Endothelial cell of umbilical vein (primary cell): ENCODE measurements at regions not wholly inside any gene's neighbourhood (a gene's known extent, or its start where the extent isn't known, plus 50 kb on each side); places are given as distances from the start of the nearest gene placed in this dataset.

ENCODE experiments used
- BruUV-seq: library from RNA; stranded (reverse); fragments of 400-500 nt; replicated peaks from 2 replicates; lab custom pipeline; 2021; lab: Mats Ljungman, UMichigan
- CTCF ChIA-PET: fragments of 300-600, 350-600 bp; sonication (Branson Sonifier 250); formaldehyde crosslinking; loops from one replicate; lab custom pipeline; 2021; ENCODE audit warnings: antibody characterized with exemption, inconsistent platforms; lab: Charles Lee
- POLR2A ChIA-PET: fragments of 300-600, 350-600 bp; sonication (Branson Sonifier 250); formaldehyde crosslinking; loops from one replicate; lab custom pipeline; 2021; ENCODE audit warnings: antibody characterized with exemption, inconsistent platforms; lab: Charles Lee
- DNase-seq: peaks from one replicate; pipeline ENCODE4 v3.0.0-alpha.2; 2011; ENCODE audit warnings: low read depth, low spot score
- FAIRE-seq: peaks from 2 replicates; lab custom pipeline; 2011; peaks lifted over from hg19 to GRCh38; lab: Jason Lieb, UNC
- H2AFZ ChIP-seq: 2 replicates; pipeline ENCODE4 v1.6.0; 2012; ENCODE audit warnings: low read depth, low read length, control low read depth, inconsistent platforms
- H3K27ac ChIP-seq: 2 replicates; pipeline ENCODE4 v1.5.1; 2011; ENCODE audit warnings: low read depth, mild to moderate bottlenecking, control low read depth, low read length, moderate library complexity; ENCODE audit not compliant: insufficient read depth
- H3K27me3 ChIP-seq, 2 experiments: 2 replicates each; pipeline versions ENCODE4 v1.6.0 to v1.6.1; 2011; ENCODE audit warnings: low read length in 2 of 2, mixed read lengths in 1 of 2; ENCODE audit not compliant: control insufficient read depth in 2 of 2, insufficient read depth in 2 of 2
- H3K36me3 ChIP-seq, 2 experiments: 2 replicates in 1 of 2; 3 replicates in 1 of 2; pipeline ENCODE4 v1.5.1; 2011; ENCODE audit warnings: low read length in 2 of 2, mild to moderate bottlenecking in 1 of 2, moderate library complexity in 1 of 2; ENCODE audit not compliant: control insufficient read depth in 2 of 2, insufficient read depth in 2 of 2; ENCODE audit errors: extremely low read depth in 1 of 2
- H3K4me1 ChIP-seq: 3 replicates; pipeline ENCODE4 v1.5.1; 2011; ENCODE audit warnings: mild to moderate bottlenecking, low read length; ENCODE audit not compliant: control insufficient read depth, insufficient read depth; ENCODE audit errors: extremely low read depth
- H3K4me2 ChIP-seq: 2 replicates; pipeline ENCODE4 v1.6.1; 2011; ENCODE audit warnings: low read length, control low read depth, mixed read lengths; ENCODE audit not compliant: insufficient read depth
- H3K4me3 ChIP-seq, 3 experiments: fragments of 200-600 bp in 1 of 3; sonication (generic), shearing (Covaris generic) in 1 of 3; replicated peaks in 1 of 3; 2 replicates each; pipeline ENCODE4 v1.5.1; 2011 to 2016; ENCODE audit warnings: control low read depth in 3 of 3, low read length in 3 of 3, mild to moderate bottlenecking in 2 of 3, inconsistent platforms in 1 of 3, low read depth in 1 of 3, moderate library complexity in 1 of 3; ENCODE audit not compliant: insufficient read depth in 1 of 3
- H3K79me2 ChIP-seq: 2 replicates; pipeline ENCODE4 v1.6.0; 2012; ENCODE audit warnings: low read length, inconsistent platforms; ENCODE audit not compliant: control insufficient read depth, insufficient read depth
- H3K9ac ChIP-seq: replicated peaks from 2 replicates; pipeline ENCODE3; 2011; ENCODE audit warnings: low read length, control low read depth; ENCODE audit not compliant: insufficient read depth; ENCODE audit errors: extremely low read depth
- H3K9me1 ChIP-seq: replicated peaks from 3 replicates; pipeline ENCODE4 v1.6.0; 2011; ENCODE audit warnings: mild to moderate bottlenecking, low read length; ENCODE audit not compliant: control insufficient read depth, insufficient read depth; ENCODE audit errors: extremely low read depth
- H3K9me3 ChIP-seq: replicated peaks from 2 replicates; pipeline ENCODE4 v1.5.1; 2012; ENCODE audit warnings: low read length, inconsistent platforms; ENCODE audit not compliant: control insufficient read depth, insufficient read depth
- H4K20me1 ChIP-seq: replicated peaks from 2 replicates; pipeline ENCODE3; 2011; ENCODE audit warnings: mild to moderate bottlenecking, low read length; ENCODE audit not compliant: control insufficient read depth, insufficient read depth; ENCODE audit errors: extremely low read depth
- CTCF ChIP-seq, 2 donors: IDR thresholded peaks; 1 replicate in 1 of 2; 2 replicates in 1 of 2; pipeline ENCODE4 v1.5.1; 2011; ENCODE audit warnings: low read length in 2 of 2, mild to moderate bottlenecking in 2 of 2, moderate library complexity in 2 of 2, control low read depth in 1 of 2, inconsistent platforms in 1 of 2, low read depth in 1 of 2; ENCODE audit not compliant: insufficient read depth in 1 of 2; ENCODE audit errors: extremely low read depth in 1 of 2
- EZH2 ChIP-seq: IDR thresholded peaks from 2 replicates; pipeline ENCODE4 v1.6.1; 2012; ENCODE audit warnings: borderline replicate concordance, low read depth, mild to moderate bottlenecking, moderate library complexity, low read length, inconsistent platforms; ENCODE audit not compliant: severe bottlenecking
- FOS ChIP-seq: IDR thresholded peaks from 2 replicates; pipeline ENCODE4 v1.6.1; 2011; ENCODE audit warnings: mild to moderate bottlenecking, low read length, moderate library complexity, borderline replicate concordance; ENCODE audit not compliant: insufficient read depth
- GATA2 ChIP-seq: IDR thresholded peaks from 2 replicates; pipeline ENCODE4 v1.7.0; 2011; ENCODE audit warnings: low read depth, mild to moderate bottlenecking, moderate library complexity, mixed read lengths, low read length; ENCODE audit not compliant: insufficient read length, insufficient read depth
- JUN ChIP-seq: IDR thresholded peaks from 2 replicates; pipeline ENCODE4 v1.6.1; 2011; ENCODE audit warnings: borderline replicate concordance, low read depth; ENCODE audit not compliant: insufficient read length, insufficient read depth
- MAX ChIP-seq: IDR thresholded peaks from 2 replicates; pipeline ENCODE4 v1.6.1; 2011; ENCODE audit not compliant: insufficient read depth, insufficient read length
- MYC ChIP-seq: IDR thresholded peaks from one replicate; pipeline ENCODE4 v1.6.1; 2011; ENCODE audit warnings: mild to moderate bottlenecking, low read depth, low read length
- POLR2A ChIP-seq: IDR thresholded peaks from 2 replicates; pipeline ENCODE4 v1.6.1; 2012; ENCODE audit warnings: low read depth, mild to moderate bottlenecking, control low read depth, low read length
- POLR2AphosphoS5 ChIP-seq: IDR thresholded peaks from 2 replicates; pipeline ENCODE4 v1.6.1; 2012; ENCODE audit warnings: low read depth, mild to moderate bottlenecking, control low read depth, low read length, moderate library complexity; ENCODE audit not compliant: insufficient read depth
- dilution Hi-C: fragments of 300-500 bp; cut with MboI; formaldehyde crosslinking; loops from one replicate; pipeline ENCODE4 v1.15.0; 2019; ENCODE audit warnings: low sequenced_read_pairs; ENCODE audit not compliant: extremely low pct_ligation_motif_present
- intact Hi-C: fragments of 100-400 bp; cut with micrococcal nuclease; formaldehyde crosslinking; loops from one replicate; pipeline ENCODE4 v1.10.0; 2022

GRCh38 chr3:159171333-159171732 is 369.5 kb downstream of the MFSD1 start:
- Histone ChIP-seq H3K4me1 (peaks cover 26% of the 10 kb centered on the region), H3K27me3 (no peaks in the 10 kb centered on the region), H3K9me1 (no peaks in the 10 kb centered on the region), H3K9ac (no peak overlapping the region), H3K79me2 (no peaks in the 10 kb centered on the region), H3K9me3 (no peaks in the 10 kb centered on the region), H3K4me2 (no peak overlapping the region), H3K36me3 (no peaks in the 10 kb centered on the region), H3K4me3 (no peak overlapping the region), H2AFZ (peak overlapping the region; percentile 24), H4K20me1 (no peaks in the 10 kb centered on the region), H3K27ac (peak overlapping the region; percentile 87)
- FAIRE-seq (no peak), DNase-seq (no peak)
- ChIA-PET CTCF (interaction anchor here (1.1 to 2.3 kb wide), 4 partner anchors 12 to 81 kb away, joined by 3 to 11 read pairs (median 7); no protein-coding TSS in a partner anchor), POLR2A (interaction anchor here (0.8 kb wide), 1 partner anchor 20 kb away, joined by 3 read pairs; no protein-coding TSS in a partner anchor)
- BruUV-seq: no TSS peak
- TF ChIP-seq EZH2 (no peak), FOS (no peak), JUN (no peak), MAX (no peak), CTCF (IDR thresholded peaks at IDR 0.05; ENCODE audit: extremely low read depth in 1 of 2, insufficient read depth in 1 of 2, low read depth in 1 of 2, low read length in 2 of 2) (no peak), POLR2AphosphoS5 (no peak), MYC (no peak), POLR2A (no peak), GATA2 (no peak)
- intact Hi-C loops: loop anchor here (5.0 kb wide), 1 partner anchor 524 kb away; no protein-coding TSS in a partner anchor
- dilution Hi-C loops: no loop called here
